Vagina (tissue), 2 donors: ENCODE measurements at regions not wholly inside any gene's neighbourhood (a gene's known extent, or its start where the extent isn't known, plus 50 kb on each side); places are given as distances from the start of the nearest gene placed in this dataset.

Source experiments
- DNase-seq, 2 donors: peaks; one replicate each; pipeline ENCODE4 v3.0.0-alpha.2; 2017; ENCODE audit errors: extremely low spot score in 2 of 2
- H3K27ac ChIP-seq: fragments of 200-600 bp; sonication (generic); one replicate; pipeline ENCODE4 v1.5.1; 2019
- H3K27me3 ChIP-seq: fragments of 200-600 bp; sonication (generic); one replicate; pipeline ENCODE4 v1.5.1; 2019
- H3K36me3 ChIP-seq, 2 donors: fragments of 200-600 bp; sonication (generic); one replicate each; pipeline ENCODE4 v1.5.1; 2017 to 2019
- H3K4me1 ChIP-seq: fragments of 200-600 bp; sonication (generic); one replicate; pipeline ENCODE4 v1.5.1; 2019
- H3K4me3 ChIP-seq, 2 donors: fragments of 200-600 bp; sonication (generic); 1 replicate in 1 of 2; 2 replicates in 1 of 2; pipeline ENCODE4 v1.5.1; 2016 to 2019
- H3K9me3 ChIP-seq: fragments of 200-600 bp; sonication (generic); one replicate; pipeline ENCODE4 v1.5.1; 2019
- POLR2A ChIP-seq, 2 donors: fragments of 450-650 bp; IDR thresholded peaks; one replicate each; pipeline ENCODE4 v1.6.1; 2017; ENCODE audit warnings: antibody characterized with exemption in 2 of 2, mild to moderate bottlenecking in 2 of 2, moderate library complexity in 2 of 2
- POLR2AphosphoS5 ChIP-seq, 2 donors: sonication (generic); formaldehyde crosslinking; IDR thresholded peaks; one replicate each; pipeline ENCODE4 v1.9.0; 2017; ENCODE audit warnings: antibody characterized with exemption in 2 of 2, mild to moderate bottlenecking in 2 of 2, low read depth in 1 of 2; ENCODE audit not compliant: insufficient read depth in 1 of 2
- intact Hi-C: fragments of 100-400 bp; cut with DNase I; formaldehyde crosslinking; loops from one replicate; pipeline ENCODE4 v1.15.1; 2023
- TF ChIP-seq, protein P1 (sequence below), 3 experiments: fragments of 450-650 bp in 2 of 3; fragments of 200-600 bp in 1 of 3; sonication (generic) in 1 of 3; IDR thresholded peaks; one replicate each; pipeline ENCODE4 v1.5.1; 2017 to 2019; ENCODE audit warnings: antibody characterized with exemption in 3 of 3, mild to moderate bottlenecking in 2 of 3, moderate library complexity in 2 of 3

DNA sequence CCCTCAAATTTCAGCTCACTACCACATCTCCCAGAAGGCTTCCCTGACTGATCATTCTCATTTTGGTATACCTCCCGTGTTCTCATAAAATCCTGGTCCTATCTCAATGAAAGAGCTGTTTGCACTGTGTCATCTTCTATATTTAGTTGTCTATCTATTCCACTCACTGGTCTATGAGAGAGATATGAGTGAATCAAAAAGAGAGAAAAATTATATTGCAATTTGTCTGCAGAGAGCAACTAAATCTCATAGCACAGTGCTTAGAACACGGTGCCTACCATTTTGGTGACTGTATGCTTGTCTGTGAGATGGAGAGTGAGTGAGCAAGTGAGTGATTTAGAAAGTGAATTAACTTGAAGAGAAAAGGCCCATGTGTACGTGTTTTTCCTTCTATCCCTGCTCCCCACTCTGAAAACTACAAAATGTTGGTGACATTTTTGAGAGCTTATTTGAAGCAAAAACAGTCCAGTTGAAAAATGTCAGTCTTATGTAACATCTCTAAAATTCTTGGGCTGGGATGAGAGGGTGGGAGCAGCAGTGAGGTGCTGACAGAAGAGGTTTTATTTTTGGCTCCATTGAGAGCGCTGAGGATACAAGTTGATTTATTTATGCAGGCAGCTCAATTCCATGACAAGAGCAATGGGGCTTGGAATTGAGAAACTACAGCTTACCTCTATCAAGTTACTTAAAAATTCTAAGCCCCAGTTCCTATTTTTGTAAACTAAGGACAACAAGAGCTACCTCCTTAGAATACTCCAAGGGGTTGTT is 373.5 kb upstream of the CHST9 start:
- H3K4me1 ChIP-seq, result no peaks in the 10 kb centered on the region
- no peak for DNase-seq
- no peaks in the 10 kb centered on the region for H3K27me3 ChIP-seq
- intact Hi-C loops, result no loop called here
- no peak overlapping the region for H3K27ac ChIP-seq
- TF ChIP-seq, protein P1, sequence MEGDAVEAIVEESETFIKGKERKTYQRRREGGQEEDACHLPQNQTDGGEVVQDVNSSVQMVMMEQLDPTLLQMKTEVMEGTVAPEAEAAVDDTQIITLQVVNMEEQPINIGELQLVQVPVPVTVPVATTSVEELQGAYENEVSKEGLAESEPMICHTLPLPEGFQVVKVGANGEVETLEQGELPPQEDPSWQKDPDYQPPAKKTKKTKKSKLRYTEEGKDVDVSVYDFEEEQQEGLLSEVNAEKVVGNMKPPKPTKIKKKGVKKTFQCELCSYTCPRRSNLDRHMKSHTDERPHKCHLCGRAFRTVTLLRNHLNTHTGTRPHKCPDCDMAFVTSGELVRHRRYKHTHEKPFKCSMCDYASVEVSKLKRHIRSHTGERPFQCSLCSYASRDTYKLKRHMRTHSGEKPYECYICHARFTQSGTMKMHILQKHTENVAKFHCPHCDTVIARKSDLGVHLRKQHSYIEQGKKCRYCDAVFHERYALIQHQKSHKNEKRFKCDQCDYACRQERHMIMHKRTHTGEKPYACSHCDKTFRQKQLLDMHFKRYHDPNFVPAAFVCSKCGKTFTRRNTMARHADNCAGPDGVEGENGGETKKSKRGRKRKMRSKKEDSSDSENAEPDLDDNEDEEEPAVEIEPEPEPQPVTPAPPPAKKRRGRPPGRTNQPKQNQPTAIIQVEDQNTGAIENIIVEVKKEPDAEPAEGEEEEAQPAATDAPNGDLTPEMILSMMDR (IDR thresholded peaks at IDR 0.05), result no peak
- TF ChIP-seq POLR2A (IDR thresholded peaks at IDR 0.05) (no peak), POLR2AphosphoS5 (IDR thresholded peaks at IDR 0.05; ENCODE audit: insufficient read depth in 1 of 2, low read depth in 1 of 2) (no peak)
- no peak overlapping the region for H3K4me3 ChIP-seq
- H3K36me3 ChIP-seq, result no peaks in the 10 kb centered on the region
- no peaks in the 10 kb centered on the region for H3K9me3 ChIP-seq

DNA sequence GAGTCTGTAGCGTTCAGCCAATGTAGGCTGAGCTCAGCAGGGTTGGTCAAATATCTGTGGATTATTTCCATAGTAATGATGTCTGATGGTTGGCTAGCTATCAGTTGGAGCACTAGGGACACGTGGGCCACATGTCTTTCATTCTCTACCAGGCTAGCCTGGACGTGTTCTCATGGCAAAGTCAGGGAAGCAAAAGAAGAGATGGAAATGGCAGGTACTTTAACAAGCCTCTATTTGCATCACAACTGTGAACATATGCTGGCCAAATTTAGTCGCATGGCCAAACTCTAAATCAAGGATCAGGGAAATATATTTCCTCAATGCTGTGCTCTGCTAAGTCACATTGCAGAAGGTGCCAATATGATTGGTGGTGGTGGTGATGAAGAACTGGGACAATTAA is 371.6 kb upstream of the CHST9 start:
- intact Hi-C loops, result no loop called here
- TF ChIP-seq POLR2AphosphoS5 (IDR thresholded peaks at IDR 0.05; ENCODE audit: insufficient read depth in 1 of 2, low read depth in 1 of 2), result no peak
- TF ChIP-seq, protein P1 (IDR thresholded peaks at IDR 0.05), result no peak
- TF ChIP-seq POLR2A (IDR thresholded peaks at IDR 0.05), result no peak
- no peaks in the 10 kb centered on the region for H3K36me3 ChIP-seq

DNA sequence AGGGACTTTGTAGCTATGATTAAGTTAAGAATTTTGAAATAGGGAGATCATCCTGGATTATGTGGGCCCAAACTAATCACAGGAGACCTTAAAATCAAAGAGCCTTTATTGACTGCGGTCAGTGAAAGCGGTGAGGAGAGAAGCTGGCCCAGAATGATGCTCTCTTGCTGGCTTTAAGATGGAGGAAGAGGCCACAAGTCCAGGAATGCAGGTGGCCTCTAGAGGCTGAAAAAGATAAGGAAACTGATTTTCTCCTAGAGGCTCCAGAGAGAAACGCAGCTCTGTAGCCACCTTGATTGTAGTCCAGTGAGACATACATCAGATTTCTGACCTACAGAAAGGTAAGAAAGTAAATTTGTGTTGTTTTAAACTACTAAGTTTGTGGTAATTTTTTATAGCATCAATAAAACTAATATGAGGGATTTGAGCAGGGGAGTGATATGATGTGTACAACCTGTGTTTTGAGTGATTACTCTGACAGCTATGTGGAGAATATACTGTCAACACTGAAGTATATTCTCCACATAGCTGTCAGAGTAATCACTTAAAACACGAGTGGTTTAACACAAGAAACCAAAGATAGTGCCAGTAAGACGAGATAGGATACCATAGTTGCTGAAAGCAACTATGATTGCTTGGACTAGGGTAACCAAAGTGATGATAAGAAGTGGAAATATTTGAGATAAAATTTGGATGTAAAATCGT is 364.4 kb upstream of the CHST9 start:
- Histone ChIP-seq H3K4me3 (no peak overlapping the region), H3K27me3 (no peaks in the 10 kb centered on the region), H3K9me3 (no peaks in the 10 kb centered on the region), H3K4me1 (no peaks in the 10 kb centered on the region), H3K27ac (no peak overlapping the region), H3K36me3 (no peaks in the 10 kb centered on the region)
- DNase-seq, result no peak
- intact Hi-C loops, result no loop called here
- TF ChIP-seq, protein P1 (IDR thresholded peaks at IDR 0.05), result no peak
- TF ChIP-seq POLR2A (IDR thresholded peaks at IDR 0.05) (no peak), POLR2AphosphoS5 (IDR thresholded peaks at IDR 0.05; ENCODE audit: insufficient read depth in 1 of 2, low read depth in 1 of 2) (no peak)

More for the DNA sequence above, 371.6 kb upstream of the CHST9 start:
- no peak for DNase-seq
- H3K27me3 ChIP-seq, result no peaks in the 10 kb centered on the region
- no peaks in the 10 kb centered on the region for H3K4me1 ChIP-seq
- H3K9me3 ChIP-seq, result no peaks in the 10 kb centered on the region
- H3K27ac ChIP-seq, result no peak overlapping the region
- no peak overlapping the region for H3K4me3 ChIP-seq

GRCh38 chr18:27546991-27547390 is 361.9 kb upstream of the CHST9 start:
- DNase-seq, result no peak
- intact Hi-C loops, result no loop called here
- Histone ChIP-seq H3K27ac (no peak overlapping the region), H3K36me3 (no peaks in the 10 kb centered on the region), H3K27me3 (no peaks in the 10 kb centered on the region), H3K4me1 (no peaks in the 10 kb centered on the region), H3K9me3 (no peaks in the 10 kb centered on the region), H3K4me3 (no peak overlapping the region)
- TF ChIP-seq POLR2A (IDR thresholded peaks at IDR 0.05) (no peak), POLR2AphosphoS5 (IDR thresholded peaks at IDR 0.05; ENCODE audit: insufficient read depth in 1 of 2, low read depth in 1 of 2) (no peak)
- TF ChIP-seq, protein P1 (IDR thresholded peaks at IDR 0.05), result no peak

- H3K36me3 ChIP-seq, result no peaks in the 10 kb centered on the region
- intact Hi-C loops, result no loop called here
- H3K27me3 ChIP-seq, result no peaks in the 10 kb centered on the region
- TF ChIP-seq POLR2A (IDR thresholded peaks at IDR 0.05), result no peak
- no peak for TF ChIP-seq POLR2AphosphoS5 (IDR thresholded peaks at IDR 0.05; ENCODE audit: insufficient read depth in 1 of 2, low read depth in 1 of 2)
- TF ChIP-seq, protein P1 (IDR thresholded peaks at IDR 0.05), result no peak
- H3K9me3 ChIP-seq, result no peaks in the 10 kb centered on the region
- no peak overlapping the region for H3K4me3 ChIP-seq
- no peak overlapping the region for H3K27ac ChIP-seq
- no peaks in the 10 kb centered on the region for H3K4me1 ChIP-seq
- no peak for DNase-seq
Observed at GRCh38 chr18:27544206-27544605, 359.1 kb upstream of the CHST9 start.
